ENCODE measurements at regions not wholly inside any gene's neighbourhood (a gene's known extent, or its start where the extent isn't known, plus 50 kb on each side); places are given as distances from the start of the nearest gene placed in this dataset.
"Not testable (repeated sequence)": the region's sequence is repeated elsewhere in the genome, so short reads cannot be mapped to it uniquely, and the experiment has no call there.

- not testable (repeated sequence) for DNase-seq (ENCODE audit: low read depth in 3 of 3)
These were observed 365.9 kb upstream of the NPAP1 start for GRCh38 chr15:24309700-24310099.

- DNase-seq (ENCODE audit: low read depth in 3 of 3): not testable (repeated sequence)
These were observed 363.9 kb upstream of the NPAP1 start for GRCh38 chr15:24311692-24312091.

GRCh38 chr15:24316326-24316725, 359.2 kb upstream of the NPAP1 start:
- DNase-seq (ENCODE audit: low read depth in 3 of 3): not testable (repeated sequence)

- DNase-seq (ENCODE audit: low read depth in 3 of 3): no peak
These were observed 356.6 kb upstream of the NPAP1 start for GRCh38 chr15:24318981-24319380.

GRCh38 chr15:24324096-24324495, 351.5 kb upstream of the NPAP1 start:
- DNase-seq (ENCODE audit: low read depth in 3 of 3): not testable (repeated sequence)

GRCh38 chr15:24326513-24326912, 349.1 kb upstream of the NPAP1 start:
- not testable (repeated sequence) for DNase-seq (ENCODE audit: low read depth in 3 of 3)

- not testable (repeated sequence) for DNase-seq (ENCODE audit: low read depth in 3 of 3)
These were observed 343.6 kb upstream of the NPAP1 start for GRCh38 chr15:24331964-24332363.

GRCh38 chr15:24341876-24342275, 333.7 kb upstream of the NPAP1 start:
- not testable (repeated sequence) for DNase-seq (ENCODE audit: low read depth in 3 of 3)

GRCh38 chr15:24352777-24353176, 322.8 kb upstream of the NPAP1 start:
- DNase-seq (ENCODE audit: low read depth in 3 of 3): not testable (repeated sequence)

- not testable (repeated sequence) for DNase-seq (ENCODE audit: low read depth in 3 of 3)
These were observed 294.5 kb upstream of the NPAP1 start for GRCh38 chr15:24381103-24381502.

- not testable (repeated sequence) for DNase-seq (ENCODE audit: low read depth in 3 of 3)
These were observed 290.3 kb upstream of the NPAP1 start for GRCh38 chr15:24385258-24385657.

- DNase-seq (ENCODE audit: low read depth in 3 of 3): no peak
These were observed 281.3 kb upstream of the NPAP1 start for GRCh38 chr15:24394303-24394702.

GRCh38 chr15:24412649-24413048, 262.9 kb upstream of the NPAP1 start:
- DNase-seq (ENCODE audit: low read depth in 3 of 3): not testable (repeated sequence)

GRCh38 chr15:24426286-24427054, 249.1 kb upstream of the NPAP1 start:
- not testable (repeated sequence) for DNase-seq (ENCODE audit: low read depth in 3 of 3)

GRCh38 chr15:24427055-24427400, 248.5 kb upstream of the NPAP1 start:
- not testable (repeated sequence) for DNase-seq (ENCODE audit: low read depth in 3 of 3)

- DNase-seq (ENCODE audit: low read depth in 3 of 3): not testable (repeated sequence)
These were observed 240.3 kb upstream of the NPAP1 start for GRCh38 chr15:24435075-24435820.

GRCh38 chr15:24437270-24437669, 238.3 kb upstream of the NPAP1 start:
- not testable (repeated sequence) for DNase-seq (ENCODE audit: low read depth in 3 of 3)

GRCh38 chr15:24437735-24438134, 237.8 kb upstream of the NPAP1 start:
- DNase-seq (ENCODE audit: low read depth in 3 of 3): not testable (repeated sequence)

GRCh38 chr15:24477107-24478025, 198.2 kb upstream of the NPAP1 start:
- DNase-seq (ENCODE audit: low read depth in 3 of 3): not testable (repeated sequence)

GRCh38 chr15:24485885-24486567, 189.5 kb upstream of the NPAP1 start:
- not testable (repeated sequence) for DNase-seq (ENCODE audit: low read depth in 3 of 3)

All from stimulated activated CD4-positive, alpha-beta T cell treated with anti-CD3 and anti-CD28 coated beads, TNF-alpha, amount 100 ng/mL, for 48 hours (primary cell).